AG04450 (cell line): ENCODE measurements at regions not wholly inside any gene's neighbourhood (a gene's known extent, or its start where the extent isn't known, plus 50 kb on each side); places are given as distances from the start of the nearest gene placed in this dataset.

Source experiments
- CTCF ChIA-PET: fragments of 300-600, 350-600 bp; formaldehyde crosslinking; extraction: SDS; loops from one replicate; lab custom pipeline; 2022; ENCODE audit warnings: antibody characterized with exemption, inconsistent platforms; lab: Charles Lee
- POLR2A ChIA-PET: fragments of 350-600 bp; formaldehyde crosslinking; extraction: SDS; loops from one replicate; lab custom pipeline; 2021; ENCODE audit warnings: antibody characterized with exemption, inconsistent platforms; lab: Yijun Ruan, JAX
- DNase-seq: peaks from one replicate; pipeline ENCODE4 v3.0.0-alpha.2; 2011; ENCODE audit warnings: low read depth, low spot score
- H3K27ac ChIP-seq: one replicate; pipeline ENCODE4 v1.5.1; 2012; ENCODE audit warnings: low read depth, low read length, control low read depth
- H3K27me3 ChIP-seq: one replicate; pipeline ENCODE4 v1.6.0; 2012; ENCODE audit warnings: low read length; ENCODE audit not compliant: control insufficient read depth, insufficient read depth
- H3K4me3 ChIP-seq: 2 replicates; pipeline ENCODE4 v1.5.1; 2011; ENCODE audit warnings: mild to moderate bottlenecking, low read depth, low read length, control low read depth
- H3K9me3 ChIP-seq: 2 replicates; pipeline ENCODE4 v1.5.1; 2012; ENCODE audit warnings: low read length; ENCODE audit not compliant: control insufficient read depth, insufficient read depth
- TF ChIP-seq, protein P1 (sequence below): IDR thresholded peaks from 2 replicates; pipeline ENCODE4 v1.5.1; 2011; ENCODE audit warnings: low read depth, low read length, control low read depth, inconsistent platforms

DNA sequence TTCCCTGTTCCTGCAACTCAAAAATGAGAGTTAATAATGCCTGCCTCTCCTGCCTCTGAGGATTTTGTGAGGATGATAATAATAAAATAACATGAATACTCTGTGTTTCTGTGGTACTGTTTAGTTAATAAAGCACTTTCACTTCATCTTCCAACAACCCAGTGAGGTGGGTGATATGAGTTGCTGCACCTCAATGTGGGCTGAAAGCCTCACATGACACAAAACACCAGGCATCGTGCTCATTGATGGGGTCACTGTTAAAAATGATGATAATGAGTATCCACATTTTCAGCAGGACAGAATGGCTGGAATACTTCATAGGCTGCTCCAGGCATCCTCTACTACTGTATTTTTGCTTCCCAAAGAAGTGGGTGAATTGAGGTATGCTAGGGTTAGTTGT lies 222.8 kb upstream of the NRP1 start:
- no peak for DNase-seq
- ChIA-PET POLR2A (no interaction called here), CTCF (no interaction called here)
- no peak overlapping the region for H3K4me3 ChIP-seq
- H3K27me3 ChIP-seq = peaks cover 12% of the 10 kb centered on the region
- no peak overlapping the region for H3K27ac ChIP-seq
- TF ChIP-seq, protein P1, sequence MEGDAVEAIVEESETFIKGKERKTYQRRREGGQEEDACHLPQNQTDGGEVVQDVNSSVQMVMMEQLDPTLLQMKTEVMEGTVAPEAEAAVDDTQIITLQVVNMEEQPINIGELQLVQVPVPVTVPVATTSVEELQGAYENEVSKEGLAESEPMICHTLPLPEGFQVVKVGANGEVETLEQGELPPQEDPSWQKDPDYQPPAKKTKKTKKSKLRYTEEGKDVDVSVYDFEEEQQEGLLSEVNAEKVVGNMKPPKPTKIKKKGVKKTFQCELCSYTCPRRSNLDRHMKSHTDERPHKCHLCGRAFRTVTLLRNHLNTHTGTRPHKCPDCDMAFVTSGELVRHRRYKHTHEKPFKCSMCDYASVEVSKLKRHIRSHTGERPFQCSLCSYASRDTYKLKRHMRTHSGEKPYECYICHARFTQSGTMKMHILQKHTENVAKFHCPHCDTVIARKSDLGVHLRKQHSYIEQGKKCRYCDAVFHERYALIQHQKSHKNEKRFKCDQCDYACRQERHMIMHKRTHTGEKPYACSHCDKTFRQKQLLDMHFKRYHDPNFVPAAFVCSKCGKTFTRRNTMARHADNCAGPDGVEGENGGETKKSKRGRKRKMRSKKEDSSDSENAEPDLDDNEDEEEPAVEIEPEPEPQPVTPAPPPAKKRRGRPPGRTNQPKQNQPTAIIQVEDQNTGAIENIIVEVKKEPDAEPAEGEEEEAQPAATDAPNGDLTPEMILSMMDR = no peak
- no peaks in the 10 kb centered on the region for H3K9me3 ChIP-seq

DNA sequence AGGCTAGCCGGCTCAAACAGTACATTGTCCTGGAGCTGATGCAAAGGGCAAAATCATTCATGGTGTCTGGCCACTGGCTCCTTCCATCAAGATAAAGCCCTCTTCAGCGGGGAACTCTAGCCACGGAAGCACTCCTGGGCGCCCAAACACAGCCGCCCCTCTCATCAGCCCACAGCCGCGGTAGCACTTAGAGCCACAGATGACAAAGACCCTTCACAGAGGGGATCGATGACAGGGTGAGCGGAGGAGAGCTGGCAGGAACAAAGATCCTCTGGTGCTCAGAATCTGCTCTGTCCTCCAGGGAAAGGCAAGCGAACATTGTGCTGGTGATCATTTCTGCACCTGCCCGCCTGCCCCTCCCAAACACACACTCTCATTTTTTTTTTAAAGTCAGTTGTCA lies 222.2 kb upstream of the NRP1 start:
- Histone ChIP-seq H3K27me3 (peaks cover 15% of the 10 kb centered on the region), H3K4me3 (no peak overlapping the region), H3K27ac (no peak overlapping the region), H3K9me3 (no peaks in the 10 kb centered on the region)
- no peak for DNase-seq
- POLR2A ChIA-PET = no interaction called here
- TF ChIP-seq, protein P1 = no peak
- CTCF ChIA-PET = no interaction called here

DNA sequence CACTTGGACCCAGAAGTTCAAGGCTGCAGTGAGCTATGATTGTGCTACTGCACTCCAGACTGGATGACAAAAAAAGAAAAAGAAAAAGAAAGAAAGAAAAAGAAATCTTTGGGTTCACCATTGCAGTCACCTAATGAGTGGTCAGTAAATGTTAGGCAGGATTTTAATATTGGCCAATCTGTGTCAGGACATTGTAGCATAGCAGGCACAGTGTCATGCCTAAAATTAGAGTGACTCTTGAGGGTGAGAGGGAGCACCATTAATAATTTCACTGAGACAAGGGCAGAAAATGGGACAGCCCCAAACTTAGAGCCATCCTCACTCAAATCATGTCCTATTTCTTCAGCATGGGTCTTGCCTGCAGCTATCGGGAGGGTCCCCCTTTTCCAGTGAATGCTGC lies 221.6 kb upstream of the NRP1 start:
- Histone ChIP-seq H3K9me3 (no peaks in the 10 kb centered on the region), H3K4me3 (no peak overlapping the region), H3K27ac (no peak overlapping the region), H3K27me3 (peaks cover 15% of the 10 kb centered on the region)
- no peak for DNase-seq
- CTCF ChIA-PET = no interaction called here
- TF ChIP-seq, protein P1 = no peak
- POLR2A ChIA-PET = no interaction called here

DNA sequence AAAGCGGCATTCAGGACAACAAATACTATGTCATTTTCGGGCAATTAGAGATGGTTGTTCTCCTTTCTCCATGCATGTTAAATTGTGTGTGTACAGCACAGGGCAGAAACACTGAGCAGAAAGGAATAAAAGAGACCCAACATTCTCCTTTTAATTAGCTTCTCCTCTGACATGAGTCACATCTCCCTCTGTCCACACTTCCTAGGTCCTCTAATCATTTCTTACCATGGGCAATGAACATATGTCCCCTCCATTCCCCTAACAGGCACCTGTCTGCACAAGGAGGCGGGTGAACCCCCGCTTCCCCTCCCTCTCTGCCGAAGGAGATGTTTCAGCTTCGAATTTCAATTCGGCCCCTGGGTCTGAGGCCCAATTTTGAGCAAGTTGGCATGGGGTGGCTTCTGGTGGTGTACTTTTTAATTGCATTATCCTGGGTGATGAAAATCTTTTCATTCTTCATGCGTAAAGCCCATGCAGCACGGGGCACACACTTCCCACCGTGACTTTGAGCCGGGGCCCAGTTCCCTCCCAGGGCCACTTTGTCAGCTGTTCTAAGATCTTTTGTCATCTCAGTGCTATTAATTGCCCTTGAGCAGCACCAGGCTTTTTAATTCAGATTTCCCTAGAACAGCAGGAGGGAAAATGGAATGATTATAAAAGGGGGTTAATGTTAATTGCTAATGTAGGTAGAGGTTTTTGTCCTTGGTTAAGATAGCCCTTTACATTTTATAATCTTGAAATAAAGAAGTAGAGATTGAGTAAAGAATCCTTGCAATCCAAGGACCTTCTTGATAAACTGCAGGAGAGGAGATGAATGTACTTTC lies 219.5 kb upstream of the NRP1 start:
- TF ChIP-seq, protein P1 = no peak
- H3K4me3 ChIP-seq = no peak overlapping the region
- H3K9me3 ChIP-seq = no peaks in the 10 kb centered on the region
- H3K27me3 ChIP-seq = peaks cover 18% of the 10 kb centered on the region
- no peak overlapping the region for H3K27ac ChIP-seq
- no peak for DNase-seq
- POLR2A ChIA-PET = no interaction called here
- CTCF ChIA-PET = no interaction called here

DNA sequence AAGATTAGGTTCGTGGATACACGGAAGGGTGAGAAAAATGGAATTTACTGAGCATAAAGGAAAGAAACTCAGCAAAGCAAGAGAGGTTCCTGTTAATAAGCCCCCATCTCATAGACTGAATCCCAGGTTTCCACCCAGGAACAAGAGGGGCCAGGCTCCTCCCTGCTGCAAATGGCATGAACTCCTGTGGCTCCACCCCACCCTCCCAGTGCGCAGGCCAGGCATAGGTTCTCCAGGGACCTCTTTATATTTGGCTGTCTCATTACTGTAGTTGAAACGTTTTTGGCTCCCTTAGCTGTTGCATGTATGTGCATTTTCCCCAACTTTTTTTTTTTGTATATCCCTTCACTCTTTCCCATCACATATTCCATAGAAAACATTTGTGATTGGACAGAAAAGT lies 217.8 kb upstream of the NRP1 start:
- TF ChIP-seq, protein P1 = no peak
- DNase-seq = no peak
- CTCF ChIA-PET = no interaction called here
- Histone ChIP-seq H3K27ac (no peak overlapping the region), H3K27me3 (peaks cover 18% of the 10 kb centered on the region), H3K4me3 (no peak overlapping the region), H3K9me3 (no peaks in the 10 kb centered on the region)
- POLR2A ChIA-PET = no interaction called here
